ENCODE measurements at regions not wholly inside any gene's neighbourhood (a gene's known extent, or its start where the extent isn't known, plus 50 kb on each side); places are given as distances from the start of the nearest gene placed in this dataset.

- TF ChIP-seq CTCF (IDR thresholded peaks at IDR 0.05; ENCODE audit: borderline replicate concordance, extremely low read depth, low read length, poor library complexity, severe bottlenecking) (no peak), EZH2 (IDR thresholded peaks at IDR 0.05; ENCODE audit: borderline replicate concordance, low read depth, low read length, severe bottlenecking) (no peak)
These were observed 530.4 kb upstream of the CDH9 start for GRCh38 chr5:27568811-27569210.

All from DND-41 (cell line).